Stimulated activated CD4-positive, alpha-beta T cell treated with anti-CD3 and anti-CD28 coated beads, TNF-alpha, amount 100 ng/mL, for 24 hours (primary cell): ENCODE measurements at regions not wholly inside any gene's neighbourhood (a gene's known extent, or its start where the extent isn't known, plus 50 kb on each side); places are given as distances from the start of the nearest gene placed in this dataset.
A peak's percentile ranks its signal among the peaks of the same experiment; 100 is the strongest.

ENCODE experiments used
- DNase-seq, 3 experiments: peaks; one replicate each; pipeline ENCODE4 v3.0.0-alpha.2; 2020; ENCODE audit warnings: low read depth in 3 of 3

GRCh38 chr12:58530742-58531062 lies 389.6 kb downstream of the LRIG3 start:
- DNase-seq: no peak

DNA sequence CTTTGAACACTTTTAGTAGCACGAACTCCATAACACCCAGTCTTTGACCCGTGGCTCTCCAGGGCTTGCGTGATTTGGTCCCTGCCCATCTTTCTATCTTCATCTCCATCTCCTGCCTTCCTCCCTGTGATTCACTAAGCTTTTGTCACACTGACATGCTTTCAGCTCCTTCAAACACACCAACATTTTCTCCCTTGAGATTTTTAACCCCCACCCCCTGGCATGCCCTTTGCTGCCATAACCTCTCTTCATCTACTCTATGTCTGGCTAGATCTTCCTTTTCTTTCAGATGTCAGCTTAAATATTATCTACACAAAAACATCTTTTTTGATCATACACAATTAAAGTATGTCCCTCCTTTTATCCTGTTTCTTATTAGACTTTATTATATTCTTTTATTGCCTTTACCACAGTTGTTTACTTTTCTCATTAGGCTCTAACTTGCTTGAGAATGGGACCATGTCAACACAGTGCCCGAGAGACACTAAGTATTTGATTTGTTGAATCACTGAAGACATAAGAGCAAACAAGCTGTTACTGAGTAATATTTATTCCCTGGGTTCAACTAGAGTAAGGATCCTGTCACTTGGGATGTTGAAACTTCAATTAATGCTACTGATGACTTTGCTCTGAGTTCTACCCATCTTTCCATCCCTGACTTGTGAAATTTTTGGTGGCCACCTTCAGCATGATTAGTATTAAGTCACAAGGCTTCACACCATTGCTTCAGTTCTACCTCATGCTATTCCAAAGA lies 387.3 kb downstream of the LRIG3 start:
- no peak for DNase-seq

- DNase-seq: no peak
These were observed 386.7 kb downstream of the LRIG3 start for GRCh38 chr12:58533652-58534051.

DNA sequence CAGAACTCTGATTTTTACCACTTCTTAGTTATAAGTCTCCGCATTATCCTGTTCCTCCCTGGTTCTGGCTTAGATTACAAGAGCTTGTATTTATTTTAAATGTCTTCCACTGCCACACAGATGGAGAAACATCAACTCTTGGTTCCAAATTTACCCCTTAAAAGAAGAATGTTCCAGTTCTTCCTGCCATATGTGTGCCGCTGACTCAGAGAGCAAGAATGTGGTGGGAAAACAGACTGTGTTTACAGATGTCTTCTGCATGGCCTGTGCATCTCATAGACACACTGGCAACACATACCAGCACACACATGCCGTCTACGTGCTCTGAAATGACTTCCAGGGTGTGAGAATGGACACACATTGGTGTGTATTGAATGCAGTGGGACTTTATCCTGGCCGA lies 383.0 kb downstream of the LRIG3 start:
- no peak for DNase-seq

DNA sequence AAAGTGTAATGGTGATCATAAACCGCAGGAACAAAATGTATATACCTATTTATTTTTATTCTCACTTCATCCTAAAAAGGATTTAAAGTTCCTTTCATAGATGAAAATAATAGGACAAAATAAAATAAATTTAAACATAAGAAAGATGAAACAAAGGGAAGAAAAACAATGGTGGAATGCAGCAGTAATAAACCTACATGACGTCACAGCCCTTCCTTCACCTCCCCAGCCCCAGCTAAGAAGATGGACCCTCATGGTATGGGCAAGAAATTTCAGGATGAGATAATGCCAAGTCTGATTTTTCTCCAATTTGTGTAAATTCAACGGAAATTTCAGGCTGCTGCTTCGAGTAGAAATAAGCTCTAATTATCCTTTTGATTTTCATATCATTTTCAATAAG lies 381.0 kb downstream of the LRIG3 start:
- DNase-seq: no peak

- DNase-seq: peak in 1 of 3 experiments; percentile 7
These were observed 379.6 kb downstream of the LRIG3 start for GRCh38 chr12:58540480-58541299.

DNA sequence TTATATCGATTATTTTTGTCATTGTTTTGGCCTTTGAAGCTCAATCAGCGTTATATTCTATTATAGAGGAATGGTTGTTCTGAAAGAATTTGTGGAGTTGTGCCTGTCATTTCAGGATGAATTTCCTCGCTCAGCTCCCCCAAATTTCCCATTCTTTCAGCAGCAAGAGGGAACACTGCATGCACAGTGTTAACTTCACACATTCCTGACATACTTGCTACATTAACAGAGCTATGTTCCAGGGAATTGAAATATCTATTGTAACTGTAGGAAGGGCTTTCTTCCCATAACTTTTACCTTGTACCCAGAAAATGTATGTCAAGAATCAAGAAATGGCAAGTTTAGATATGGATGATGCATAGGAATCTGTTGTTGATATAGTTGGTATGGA lies 379.0 kb downstream of the LRIG3 start:
- DNase-seq: no peak

DNA sequence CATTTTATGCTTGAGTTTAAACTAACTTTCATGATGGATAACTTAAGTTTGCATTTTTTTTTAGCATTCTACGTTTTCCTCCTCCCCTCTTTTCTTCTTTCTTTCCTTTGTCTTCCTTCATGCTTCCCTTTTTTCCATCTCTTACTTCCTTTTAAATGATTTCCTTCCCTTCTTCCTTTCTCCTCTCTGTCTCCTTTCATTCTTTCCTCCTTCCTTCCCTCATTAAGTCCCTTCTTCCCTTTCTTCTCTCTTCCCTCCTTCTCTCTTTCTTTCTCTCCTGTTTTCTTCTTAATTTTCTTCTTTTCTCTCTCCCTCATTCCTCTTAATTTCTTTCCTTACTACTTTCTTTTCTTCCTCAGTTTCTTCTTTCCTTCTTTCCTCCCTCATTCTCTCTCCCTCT lies 376.0 kb downstream of the LRIG3 start:
- DNase-seq: no peak

DNA sequence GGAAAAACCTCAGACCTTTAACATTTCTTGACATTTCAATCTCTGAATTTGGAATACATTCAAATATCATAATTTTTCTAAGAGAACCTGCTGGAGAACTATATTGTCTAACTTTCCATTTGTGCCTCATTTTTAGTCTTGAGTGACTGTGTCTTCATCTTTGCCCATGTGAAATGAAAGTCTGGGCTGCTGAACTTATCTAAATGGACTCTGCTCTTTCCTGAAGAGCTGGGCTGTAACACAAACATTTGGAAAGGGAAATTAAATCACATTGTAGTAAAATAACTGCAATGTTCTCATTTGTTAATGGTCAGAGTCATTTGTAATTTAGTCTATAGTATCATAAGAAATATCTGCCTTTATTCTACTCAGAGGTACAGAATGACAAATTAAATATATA lies 373.1 kb downstream of the LRIG3 start:
- no peak for DNase-seq

DNA sequence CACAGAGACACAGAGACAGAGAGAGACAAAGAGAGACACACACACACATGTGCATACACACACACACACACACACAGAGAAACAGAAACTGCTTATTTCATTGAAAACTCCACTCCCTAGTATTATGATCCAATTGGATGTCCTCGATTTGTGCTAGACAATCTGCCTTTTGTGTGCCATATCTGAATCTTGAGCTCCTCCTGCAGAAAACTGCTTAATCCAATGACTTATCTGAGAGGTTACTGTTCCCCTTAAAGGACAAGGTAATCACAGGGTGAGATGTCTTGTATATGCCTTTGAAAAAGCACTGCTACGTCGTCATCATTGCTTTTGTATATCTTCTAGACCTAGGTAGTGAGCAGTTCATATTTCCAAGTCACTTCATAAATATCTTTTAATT lies 371.5 kb downstream of the LRIG3 start:
- no peak for DNase-seq

- DNase-seq: no peak
These were observed 365.7 kb downstream of the LRIG3 start for GRCh38 chr12:58554522-58555157.

GRCh38 chr12:58557171-58557570 lies 363.1 kb downstream of the LRIG3 start:
- no peak for DNase-seq

GRCh38 chr12:58557661-58558060 lies 362.6 kb downstream of the LRIG3 start:
- no peak for DNase-seq

- no peak for DNase-seq
These were observed 356.7 kb downstream of the LRIG3 start for GRCh38 chr12:58563621-58564020.

DNA sequence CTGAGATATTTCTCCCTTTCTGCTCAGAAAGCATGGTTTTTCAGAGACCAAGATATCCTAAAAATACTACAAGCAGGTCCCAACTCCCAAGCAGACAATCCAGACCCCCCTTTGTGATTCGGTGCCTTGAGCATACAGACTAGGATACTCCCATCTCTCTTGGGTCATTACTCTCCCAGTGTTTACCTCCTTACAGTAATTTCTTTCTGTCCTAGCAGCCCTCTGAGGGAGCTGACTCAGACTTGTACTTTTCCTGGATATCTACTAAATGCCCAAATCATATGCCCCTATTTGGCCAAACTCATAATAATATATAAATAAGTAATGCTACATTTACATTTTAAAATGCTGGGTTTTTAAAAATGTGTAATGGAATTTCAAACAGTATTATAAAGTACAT lies 355.6 kb downstream of the LRIG3 start:
- no peak for DNase-seq

DNA sequence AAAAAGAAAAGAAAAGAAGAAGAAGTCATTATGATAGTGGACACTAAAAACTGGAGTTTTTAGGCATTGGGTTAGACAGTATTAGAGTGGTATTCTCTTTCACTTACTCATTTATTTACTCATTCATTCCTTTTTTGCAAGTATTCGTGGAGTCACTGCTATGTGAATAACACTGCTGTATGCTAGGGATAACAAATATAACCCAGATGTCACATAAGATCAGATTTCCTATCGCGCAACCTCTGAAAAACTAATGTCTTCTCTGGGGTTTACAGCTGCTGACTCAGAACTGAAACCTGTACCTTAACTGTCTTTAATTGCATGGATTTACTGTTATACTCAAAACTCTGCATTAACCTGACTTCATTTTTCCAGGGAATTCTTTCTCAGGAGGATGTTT lies 353.7 kb downstream of the LRIG3 start:
- DNase-seq: no peak

DNA sequence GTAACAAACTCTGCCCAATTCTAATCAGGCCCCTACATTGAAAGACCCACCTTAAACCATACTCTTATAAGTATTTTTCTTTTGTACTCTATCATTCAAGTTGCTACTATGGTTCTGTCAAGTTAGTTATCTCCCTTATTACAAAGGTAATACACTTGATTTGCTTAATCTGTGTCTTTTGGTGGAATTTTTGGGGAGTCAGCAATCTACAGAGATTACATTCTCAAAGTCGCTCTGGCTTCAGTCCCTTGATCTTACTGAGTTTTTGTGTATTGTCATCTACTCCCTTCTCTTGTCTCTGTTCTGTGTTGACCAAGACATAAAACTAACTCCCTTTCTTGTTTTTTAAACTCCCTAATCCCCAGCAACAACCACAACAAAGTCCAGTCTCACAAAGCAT lies 353.1 kb downstream of the LRIG3 start:
- no peak for DNase-seq

GRCh38 chr12:58570411-58570810 lies 349.9 kb downstream of the LRIG3 start:
- no peak for DNase-seq

DNA sequence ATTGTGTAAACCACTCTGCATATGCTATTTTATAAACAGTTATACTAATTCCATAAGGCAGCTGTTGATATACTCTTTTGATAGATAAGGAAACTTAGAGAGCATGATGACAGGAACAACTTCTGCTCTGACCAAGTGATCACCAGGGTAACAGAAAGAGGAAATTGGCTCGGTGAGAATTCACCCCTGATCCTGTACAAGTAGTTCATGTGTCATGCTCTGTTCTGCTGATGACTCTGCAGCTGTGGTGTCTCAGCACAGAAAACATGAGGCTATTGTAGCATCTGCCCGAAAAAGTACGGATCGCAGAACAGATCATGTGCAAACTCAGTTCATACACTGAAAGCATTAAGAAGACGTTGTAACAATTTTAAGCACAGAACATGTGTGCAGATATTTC lies 345.0 kb downstream of the LRIG3 start:
- DNase-seq: no peak

- no peak for DNase-seq
These were observed 344.2 kb downstream of the LRIG3 start for GRCh38 chr12:58576081-58576480.

DNA sequence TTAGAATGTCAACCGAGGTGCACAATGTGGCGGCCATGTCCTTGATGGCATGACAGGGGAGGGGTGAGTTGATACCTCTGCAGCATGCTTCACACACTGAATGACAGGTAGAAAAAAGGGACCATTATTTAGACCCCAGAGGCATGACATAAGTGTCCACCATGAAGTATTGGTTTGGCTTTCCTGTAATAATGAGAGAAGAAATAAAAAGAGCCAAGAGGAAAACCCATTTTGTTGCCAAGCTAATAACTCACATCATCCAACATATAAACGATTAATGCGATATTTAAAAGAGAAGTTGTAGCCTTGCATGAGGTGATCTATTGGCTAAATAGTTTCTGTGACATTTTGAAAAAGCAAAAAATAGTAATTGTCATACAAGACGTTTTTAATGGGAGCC lies 343.4 kb downstream of the LRIG3 start:
- DNase-seq: no peak

GRCh38 chr12:58580095-58580494 lies 340.2 kb downstream of the LRIG3 start:
- DNase-seq: no peak

DNA sequence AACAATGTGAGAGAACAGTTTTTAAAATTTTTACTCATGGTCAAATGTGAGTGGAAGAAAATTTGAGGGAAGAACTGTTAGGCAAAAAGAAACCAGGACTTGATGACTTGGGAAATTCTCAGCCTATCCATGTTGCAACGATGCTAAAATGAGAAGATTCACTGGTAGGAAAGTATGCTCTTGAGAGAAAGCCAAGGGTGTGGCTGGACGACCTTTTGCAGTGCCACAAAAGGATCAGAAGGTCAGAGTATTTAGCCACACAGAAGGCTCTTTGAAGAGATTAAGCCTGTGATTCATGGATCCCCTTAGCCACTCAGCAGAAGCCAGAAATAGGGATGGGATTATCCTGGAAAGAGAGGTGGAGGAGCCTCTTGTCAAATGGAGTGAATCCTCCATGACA lies 336.8 kb downstream of the LRIG3 start:
- no peak for DNase-seq
